H1 (cell line): ENCODE measurements at regions not wholly inside any gene's neighbourhood (a gene's known extent, or its start where the extent isn't known, plus 50 kb on each side); places are given as distances from the start of the nearest gene placed in this dataset.

Source experiments
- CEBPB ChIP-seq: IDR thresholded peaks from 2 replicates; pipeline ENCODE4 v1.6.1; 2012; ENCODE audit warnings: low read depth, low read length
- CHD7 ChIP-seq: fragments of 300-600 bp; sonication (generic); IDR thresholded peaks from 2 replicates; pipeline ENCODE4 v1.7.1; 2012; ENCODE audit warnings: low read length, moderate library complexity, mild to moderate bottlenecking, inconsistent platforms; ENCODE audit not compliant: insufficient replicate concordance
- TEAD4 ChIP-seq: IDR thresholded peaks from 2 replicates; pipeline ENCODE4 v1.6.1; 2012; ENCODE audit warnings: low read depth, low read length, inconsistent platforms, mixed read lengths

GRCh38 chr21:28337315-28337714, 655.4 kb downstream of the LTN1 start (continued):
- TF ChIP-seq CHD7 (no peak), CEBPB (0 out of 2 replicates have a peak, but pooled peaks have one; percentile 4), TEAD4 (no peak)
